Ovary (tissue), 7 donors: ENCODE measurements at regions not wholly inside any gene's neighbourhood (a gene's known extent, or its start where the extent isn't known, plus 50 kb on each side); places are given as distances from the start of the nearest gene placed in this dataset.

Experiments
- DNase-seq, 5 donors: peaks; one replicate each; pipeline ENCODE4 v3.0.0-alpha.2; 2019 to 2020
- H3K27ac ChIP-seq, 2 donors: fragments of 200-600 bp; one replicate each; pipeline versions ENCODE4 v1.5.1 to v1.8.0; 2019 to 2022
- H3K27me3 ChIP-seq: fragments of 200-600 bp; one replicate; pipeline ENCODE4 v1.8.0; 2022
- H3K36me3 ChIP-seq: fragments of 200-600 bp; sonication (generic); one replicate; pipeline ENCODE4 v1.5.1; 2019
- H3K4me1 ChIP-seq: one replicate; pipeline ENCODE4 v1.8.1; 2013; ENCODE audit warnings: mild to moderate bottlenecking, moderate library complexity; ENCODE audit not compliant: insufficient read depth
- H3K4me3 ChIP-seq: fragments of 200-600 bp; sonication (generic); one replicate; pipeline ENCODE4 v1.5.1; 2017
- H3K9me3 ChIP-seq, 2 donors: fragments of 200-600 bp in 1 of 2; sonication (generic) in 1 of 2; one replicate each; pipeline versions ENCODE4 v1.5.1 to v1.8.1; 2013 to 2019; ENCODE audit warnings: mild to moderate bottlenecking in 1 of 2, moderate library complexity in 1 of 2
- EP300 ChIP-seq: sonication (generic); formaldehyde crosslinking; IDR thresholded peaks from one replicate; pipeline ENCODE4 v1.6.1; 2017; ENCODE audit warnings: antibody characterized with exemption
- POLR2A ChIP-seq: fragments of 450-650 bp; IDR thresholded peaks from one replicate; pipeline ENCODE4 v1.6.1; 2017; ENCODE audit warnings: antibody characterized with exemption, mild to moderate bottlenecking, moderate library complexity
- WGBS, 3 donors: extraction: QIAGEN DNeasy Blood & Tissue Kit in 1 of 3; methylation state at CpG; one replicate each; pipeline versions ENCODE4 v1.1.5 to v1.1.7; 2013 to 2017; 5-methylcytosine and 5-hydroxymethylcytosine counted together
- intact Hi-C, 4 donors: fragments of 100-400 bp; cut with DNase I; formaldehyde crosslinking; loops; one replicate each; pipeline versions ENCODE4 v1.11.0 to v1.15.1; 2022 to 2023
- TF ChIP-seq, protein P1 (sequence below), 3 donors: fragments of 450-650 bp in 2 of 3; fragments of 200-600 bp in 1 of 3; IDR thresholded peaks; one replicate each; pipeline versions ENCODE4 v1.5.1 to v1.8.0; 2016 to 2022; ENCODE audit warnings: antibody characterized with exemption in 3 of 3, mild to moderate bottlenecking in 1 of 3
- donor health status: DM: no; HTN: no; CAD: no; lungs with moderate emphysema.
- donor health status: DM: no; HTN: no; CAD: no.
- donor health status: Bipolar disorder and iron deficiency.
- donor health status: DM: no; HTN: no; CAD: no.
- donor health status: DM: yes; HTN: yes; CAD: no.

DNA sequence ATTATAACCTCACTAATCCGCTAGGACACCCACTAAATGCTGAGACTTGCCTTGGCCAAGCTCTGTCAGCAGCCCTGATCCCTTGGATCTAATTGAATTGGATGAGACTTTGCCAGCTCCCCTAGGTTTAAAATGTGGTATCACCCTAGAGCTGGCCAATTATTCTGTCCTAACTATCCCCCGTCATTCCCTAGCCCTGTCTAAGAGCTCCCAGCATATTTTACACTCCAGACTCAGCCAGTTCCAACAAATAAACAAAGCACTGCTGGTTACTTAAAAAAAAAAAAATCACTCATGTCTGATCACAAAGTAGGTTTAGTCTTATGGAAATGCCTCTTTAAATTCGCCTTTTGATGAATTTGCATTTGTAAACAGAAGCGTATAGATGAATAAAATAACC, 147.9 kb upstream of the EGR2 start:
- Histone ChIP-seq H3K27me3 (no peaks in the 10 kb centered on the region), H3K27ac (no peak overlapping the region), H3K36me3 (no peaks in the 10 kb centered on the region), H3K4me1 (peaks cover 1% of the 10 kb centered on the region), H3K9me3 (no peaks in the 10 kb centered on the region), H3K4me3 (no peak overlapping the region)
- TF ChIP-seq, protein P1, sequence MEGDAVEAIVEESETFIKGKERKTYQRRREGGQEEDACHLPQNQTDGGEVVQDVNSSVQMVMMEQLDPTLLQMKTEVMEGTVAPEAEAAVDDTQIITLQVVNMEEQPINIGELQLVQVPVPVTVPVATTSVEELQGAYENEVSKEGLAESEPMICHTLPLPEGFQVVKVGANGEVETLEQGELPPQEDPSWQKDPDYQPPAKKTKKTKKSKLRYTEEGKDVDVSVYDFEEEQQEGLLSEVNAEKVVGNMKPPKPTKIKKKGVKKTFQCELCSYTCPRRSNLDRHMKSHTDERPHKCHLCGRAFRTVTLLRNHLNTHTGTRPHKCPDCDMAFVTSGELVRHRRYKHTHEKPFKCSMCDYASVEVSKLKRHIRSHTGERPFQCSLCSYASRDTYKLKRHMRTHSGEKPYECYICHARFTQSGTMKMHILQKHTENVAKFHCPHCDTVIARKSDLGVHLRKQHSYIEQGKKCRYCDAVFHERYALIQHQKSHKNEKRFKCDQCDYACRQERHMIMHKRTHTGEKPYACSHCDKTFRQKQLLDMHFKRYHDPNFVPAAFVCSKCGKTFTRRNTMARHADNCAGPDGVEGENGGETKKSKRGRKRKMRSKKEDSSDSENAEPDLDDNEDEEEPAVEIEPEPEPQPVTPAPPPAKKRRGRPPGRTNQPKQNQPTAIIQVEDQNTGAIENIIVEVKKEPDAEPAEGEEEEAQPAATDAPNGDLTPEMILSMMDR (IDR thresholded peaks at IDR 0.05) = no peak
- no peak for TF ChIP-seq POLR2A
- no peak for TF ChIP-seq EP300
- no peak for DNase-seq
- WGBS, 3 donors = 87 to 89% (median 88%) methylated on average over 4 of the region's 4 CpGs
- intact Hi-C loops = no loop called here

DNA sequence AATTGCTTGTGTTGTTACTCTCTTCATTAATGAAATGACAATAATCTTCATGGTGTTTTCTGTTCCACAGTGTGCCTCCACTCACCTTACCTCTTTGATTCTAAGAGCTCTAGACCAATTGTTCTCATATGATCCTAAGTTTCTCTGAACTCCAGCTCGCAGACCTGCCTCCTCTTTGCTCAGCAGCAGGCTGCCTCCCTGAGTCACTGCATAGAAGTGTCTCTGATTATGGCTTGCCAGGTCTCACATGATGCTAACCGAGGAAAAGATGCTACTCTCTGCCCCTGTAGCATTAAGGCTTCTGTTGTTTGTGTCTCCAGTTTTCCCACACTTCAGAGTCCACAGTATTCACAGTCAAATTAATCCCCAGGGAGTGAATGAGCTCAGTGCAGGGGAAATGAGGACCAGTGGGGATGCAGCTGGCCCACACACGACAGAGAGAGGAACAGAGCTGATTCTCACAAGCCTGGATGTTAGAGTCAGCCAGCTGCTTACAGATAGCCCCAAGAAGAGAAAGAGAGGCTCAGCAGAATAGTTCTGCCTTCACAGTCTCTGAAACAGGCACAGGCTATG, 145.9 kb upstream of the EGR2 start:
- TF ChIP-seq, protein P1 (IDR thresholded peaks at IDR 0.05) = no peak
- TF ChIP-seq EP300 = no peak
- TF ChIP-seq POLR2A = no peak
- WGBS, 3 donors = 48 to 51% (median 51%) methylated on average over 3 of the region's 3 CpGs

DNA sequence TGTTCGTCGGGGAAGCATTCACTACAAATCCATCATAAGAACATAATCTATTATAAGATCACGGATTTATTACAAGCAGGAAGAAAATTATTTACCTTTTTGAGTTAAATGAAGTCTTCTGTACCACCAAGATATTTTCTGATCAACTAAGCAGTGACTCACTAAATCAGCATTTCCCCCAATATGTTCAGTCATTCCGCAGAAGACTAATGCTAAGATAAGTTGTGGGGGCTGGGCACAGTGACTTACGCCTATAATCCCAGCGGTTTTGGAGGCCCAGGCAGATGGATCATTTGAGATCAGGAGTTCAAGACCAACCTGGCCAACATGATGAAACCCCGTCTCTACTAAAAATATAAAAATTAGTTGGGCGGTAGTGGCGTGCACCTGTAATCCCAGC, 144.2 kb upstream of the EGR2 start:
- no peaks in the 10 kb centered on the region for H3K27me3 ChIP-seq
- no peaks in the 10 kb centered on the region for H3K36me3 ChIP-seq
- H3K27ac ChIP-seq = no peak overlapping the region
- H3K4me1 ChIP-seq = peaks cover 1% of the 10 kb centered on the region
- intact Hi-C loops = no loop called here
- 90 to 92% (median 91%) methylated on average over 9 of the region's 9 CpGs for WGBS, 3 donors
- TF ChIP-seq EP300 (no peak), POLR2A (no peak)
- TF ChIP-seq, protein P1 (IDR thresholded peaks at IDR 0.05) = no peak
- no peak for DNase-seq
- H3K4me3 ChIP-seq = no peak overlapping the region
- H3K9me3 ChIP-seq = no peaks in the 10 kb centered on the region

More for the DNA sequence above, 145.9 kb upstream of the EGR2 start:
- Histone ChIP-seq H3K4me3 (no peak overlapping the region), H3K27me3 (no peaks in the 10 kb centered on the region), H3K27ac (no peak overlapping the region), H3K9me3 (no peaks in the 10 kb centered on the region), H3K36me3 (no peaks in the 10 kb centered on the region), H3K4me1 (peaks cover 1% of the 10 kb centered on the region)
- no peak for DNase-seq
- intact Hi-C loops = no loop called here

DNA sequence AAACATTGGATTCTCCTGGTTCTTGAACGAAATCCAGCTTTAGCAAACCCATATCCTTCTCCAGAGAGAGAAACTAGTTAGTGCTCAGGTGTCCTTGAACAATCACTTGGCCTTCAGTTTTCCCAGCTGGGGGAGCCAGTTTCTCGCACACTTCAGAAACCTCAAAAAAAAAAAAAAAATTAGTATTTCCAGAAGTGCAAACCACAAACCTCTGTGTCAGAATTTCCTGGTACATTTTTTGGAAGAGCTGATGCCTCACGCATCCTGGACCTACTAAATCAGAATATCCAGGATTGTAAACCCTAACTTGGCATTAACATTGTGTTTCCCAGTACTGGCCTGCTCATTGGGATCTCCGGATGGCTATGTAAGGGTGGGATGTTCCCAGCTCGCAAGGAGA, 143.4 kb upstream of the EGR2 start:
- TF ChIP-seq EP300 = no peak
- TF ChIP-seq POLR2A = no peak
- TF ChIP-seq, protein P1 (IDR thresholded peaks at IDR 0.05) = no peak
- intact Hi-C loops = no loop called here
- DNase-seq = no peak
- Histone ChIP-seq H3K4me1 (peaks cover 1% of the 10 kb centered on the region), H3K27ac (no peak overlapping the region), H3K4me3 (no peak overlapping the region), H3K27me3 (no peaks in the 10 kb centered on the region), H3K36me3 (no peaks in the 10 kb centered on the region), H3K9me3 (no peaks in the 10 kb centered on the region)
- WGBS, 3 donors = 4 to 17% (median 8%) methylated on average over 5 of the region's 5 CpGs
